NOMO-1 (cell line): ENCODE measurements at regions not wholly inside any gene's neighbourhood (a gene's known extent, or its start where the extent isn't known, plus 50 kb on each side); places are given as distances from the start of the nearest gene placed in this dataset.
"Not testable (repeated sequence)": the region's sequence is repeated elsewhere in the genome, so short reads cannot be mapped to it uniquely, and the experiment has no call there.

Experiments used
- DNase-seq, 2 experiments: peaks; one replicate each; lab custom pipeline; 2025; ENCODE audit not compliant: unreplicated experiment in 2 of 2; lab: John Stamatoyannopoulos, UW

DNA sequence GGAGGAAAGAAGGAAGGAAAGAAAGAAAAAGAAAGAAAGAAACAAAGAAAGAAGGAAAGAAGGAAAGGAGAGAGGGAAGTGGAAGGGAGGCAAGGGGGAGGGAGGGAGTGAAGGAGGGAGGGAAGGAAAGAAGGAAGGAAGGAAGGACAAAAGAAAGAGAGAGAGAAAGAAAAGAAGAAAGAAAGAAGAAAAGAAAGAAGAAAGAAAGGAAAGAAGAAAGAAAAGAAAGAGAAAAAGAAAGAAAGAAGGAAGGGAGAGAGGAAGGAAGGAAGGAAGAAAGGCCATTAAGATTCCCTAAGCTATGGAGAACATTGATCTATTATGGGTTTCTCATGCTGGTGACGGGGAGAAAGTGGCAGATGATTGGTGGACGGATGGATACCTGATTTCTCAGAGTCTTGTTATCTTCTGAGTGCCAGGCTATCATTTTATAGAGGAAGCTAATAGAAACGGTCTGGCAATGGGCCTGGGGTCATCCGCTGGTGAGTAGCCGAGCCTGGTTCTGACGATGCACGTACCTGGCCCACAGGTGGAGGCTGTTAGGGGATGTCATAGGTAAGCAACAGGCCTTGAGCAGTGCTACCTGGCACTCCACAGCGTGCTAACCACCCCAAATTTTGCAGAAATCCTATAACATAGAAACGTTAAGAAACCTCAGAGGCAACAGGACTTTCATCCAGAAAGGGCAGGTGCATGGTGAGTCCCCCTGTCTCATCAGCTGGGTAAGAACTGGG, 142.9 kb downstream of the SHOX start:
- no peak for DNase-seq

GRCh38 chrX:771536-771935, 140.9 kb downstream of the SHOX start:
- DNase-seq = no peak

GRCh38 chrX:769796-770195, 139.2 kb downstream of the SHOX start:
- no peak for DNase-seq

GRCh38 chrX:768596-768995, 138.0 kb downstream of the SHOX start:
- no peak for DNase-seq

GRCh38 chrX:758917-759316, 128.3 kb downstream of the SHOX start:
- DNase-seq = no peak

GRCh38 chrX:750812-751211, 120.2 kb downstream of the SHOX start:
- DNase-seq = no peak

DNA sequence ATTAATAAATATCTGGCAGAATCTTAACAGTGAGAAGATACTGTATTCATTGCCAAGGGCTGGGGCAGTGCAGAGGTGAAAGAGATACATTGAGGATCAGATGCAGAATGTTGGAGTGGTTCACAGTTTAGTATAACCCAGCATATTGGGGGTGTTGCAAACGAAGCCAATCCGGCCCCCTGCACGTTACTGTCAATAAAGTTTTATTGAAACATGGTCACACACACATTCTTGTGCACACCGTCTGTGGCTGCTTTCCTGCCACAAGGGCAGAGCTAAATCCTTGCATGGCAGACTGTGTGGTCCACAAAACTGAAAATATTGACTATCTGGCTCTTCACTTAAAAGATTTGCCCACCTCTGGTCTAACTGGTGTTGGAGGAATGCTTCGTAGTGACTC, 119.7 kb downstream of the SHOX start:
- no peak for DNase-seq

DNA sequence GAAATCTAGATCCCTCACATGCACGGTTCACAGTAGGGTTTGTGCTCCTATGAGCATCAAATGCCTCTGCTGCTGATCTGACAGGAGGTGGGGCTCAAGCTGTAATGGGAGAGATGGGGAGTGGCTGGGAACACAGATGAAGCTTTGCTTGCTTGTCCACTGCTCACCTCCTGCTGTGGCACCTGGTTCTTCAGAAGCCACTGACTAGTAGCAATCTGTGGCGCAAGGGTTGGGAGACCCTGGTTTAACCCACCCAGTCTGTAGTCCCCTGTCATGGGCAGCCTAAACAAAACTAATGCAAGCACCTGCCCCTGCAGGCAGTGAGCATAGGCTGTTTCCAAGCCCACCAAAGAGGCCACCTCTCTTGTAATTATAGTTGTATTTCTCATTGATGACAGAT, 116.6 kb downstream of the SHOX start:
- DNase-seq = no peak

DNA sequence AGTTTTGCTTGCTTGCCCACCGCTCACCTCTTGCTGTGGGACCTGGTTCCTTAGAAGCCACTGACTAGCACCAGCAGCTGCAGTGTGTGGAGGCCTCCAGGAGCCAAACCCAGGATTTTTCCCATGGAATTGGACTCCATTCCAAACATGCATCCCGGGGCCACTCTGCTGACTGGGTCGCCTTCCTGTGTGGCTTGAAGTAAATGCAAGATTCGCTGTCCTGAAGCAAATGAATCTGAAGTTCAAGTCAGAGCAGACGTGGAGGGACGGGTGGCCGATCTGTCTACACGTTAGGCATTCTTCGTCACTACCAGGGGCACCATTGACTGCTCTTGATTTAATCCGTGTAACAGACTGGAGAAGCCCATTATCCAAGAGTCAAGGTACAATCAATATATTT, 109.0 kb downstream of the SHOX start:
- DNase-seq = no peak

DNA sequence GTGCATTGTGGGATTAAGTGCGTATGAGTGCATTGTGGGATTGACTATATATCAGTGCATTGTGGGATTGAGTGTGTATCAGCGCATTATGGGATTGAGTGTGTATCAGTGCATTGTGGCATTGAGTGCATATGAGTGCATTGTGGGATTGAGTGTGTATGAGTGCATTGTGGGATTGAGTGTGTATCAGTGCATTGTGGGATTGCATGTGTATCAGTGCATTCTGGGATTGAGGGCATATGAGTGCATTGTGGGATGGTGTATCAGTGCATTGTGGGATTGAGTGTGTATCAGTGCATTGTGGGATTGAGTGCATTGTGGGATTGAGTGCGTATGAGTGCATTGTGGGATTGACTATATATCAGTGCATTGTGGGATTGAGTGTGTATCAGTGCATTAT, 106.4 kb downstream of the SHOX start:
- not testable (repeated sequence) for DNase-seq

- DNase-seq = no peak
Measured at GRCh38 chrX:734362-734761, 103.8 kb downstream of the SHOX start.

DNA sequence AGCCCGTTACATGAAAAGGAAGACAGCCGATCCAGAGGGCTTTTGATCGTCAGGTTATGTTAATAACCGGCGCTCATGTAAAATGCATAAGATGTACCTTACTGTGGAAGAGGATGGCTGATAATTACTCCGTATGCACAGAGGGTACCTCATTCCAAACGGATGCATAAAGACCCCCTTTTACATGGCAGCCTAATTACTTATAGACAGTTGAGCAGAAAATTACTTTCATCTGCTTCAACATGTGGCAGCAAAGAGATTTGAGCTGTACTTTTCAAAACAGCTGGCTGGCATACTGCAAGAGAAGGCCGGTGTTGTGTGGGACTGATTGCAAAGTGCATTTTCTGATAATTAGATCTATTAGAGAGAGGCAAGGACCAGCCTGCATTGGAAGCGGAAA, 103.4 kb downstream of the SHOX start:
- DNase-seq = no peak

DNA sequence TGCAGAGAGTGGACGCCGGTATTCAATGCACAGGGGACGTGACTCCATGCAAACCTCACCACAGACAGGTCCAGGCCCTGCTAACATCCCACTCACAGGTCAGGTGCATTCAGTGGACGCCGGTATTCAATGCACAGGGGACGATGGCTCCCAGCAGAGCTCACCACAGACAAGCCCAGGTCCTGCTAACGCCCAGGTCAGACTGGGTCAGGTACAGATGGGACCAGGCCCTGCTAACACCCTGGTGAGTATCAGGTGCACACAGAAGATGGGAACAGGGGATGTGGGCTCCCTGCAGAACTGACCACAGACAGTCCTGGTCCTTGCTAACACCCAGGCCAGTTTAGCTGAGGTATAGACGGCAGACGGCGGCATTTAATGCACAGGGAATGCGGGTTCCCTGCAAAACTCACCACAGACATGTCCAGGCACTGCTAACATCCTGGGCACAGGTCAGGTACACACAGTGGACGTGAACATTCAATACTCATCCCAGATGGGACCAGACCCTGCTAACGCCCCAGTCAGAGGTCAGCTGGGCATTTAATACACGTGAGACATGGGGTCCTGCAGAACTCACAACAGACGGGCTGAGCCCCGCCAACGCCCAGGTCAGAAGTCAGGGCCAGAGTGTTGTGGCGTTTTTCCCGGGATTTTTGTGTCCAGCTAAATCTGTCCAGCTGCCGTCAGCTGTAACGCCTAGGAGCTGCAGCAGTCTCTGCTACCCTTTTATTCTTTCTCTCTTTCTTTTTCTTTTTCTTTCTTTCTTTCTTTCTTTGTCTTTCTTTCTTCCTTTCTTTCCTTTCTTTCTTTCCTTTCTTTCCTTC, 99.2 kb downstream of the SHOX start:
- no peak for DNase-seq

DNA sequence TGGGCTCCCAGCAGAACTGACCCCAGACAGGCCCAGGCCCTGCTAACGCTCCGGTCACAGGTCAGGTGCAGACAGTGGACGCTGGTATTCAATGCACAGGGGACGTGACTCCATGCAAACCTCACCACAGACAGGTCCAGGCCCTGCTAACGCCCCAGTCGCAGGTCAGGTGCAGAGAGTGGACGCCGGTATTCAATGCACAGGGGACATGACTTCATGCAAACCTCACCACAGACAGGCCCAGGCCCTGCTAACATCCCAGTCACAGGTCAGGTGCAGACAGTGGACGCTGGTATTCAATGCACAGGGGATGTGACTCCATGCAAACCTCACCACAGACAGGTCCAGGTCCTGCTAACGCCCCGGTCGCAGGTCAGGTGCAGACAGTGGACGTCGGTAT, 98.5 kb downstream of the SHOX start:
- DNase-seq = not testable (repeated sequence)

DNA sequence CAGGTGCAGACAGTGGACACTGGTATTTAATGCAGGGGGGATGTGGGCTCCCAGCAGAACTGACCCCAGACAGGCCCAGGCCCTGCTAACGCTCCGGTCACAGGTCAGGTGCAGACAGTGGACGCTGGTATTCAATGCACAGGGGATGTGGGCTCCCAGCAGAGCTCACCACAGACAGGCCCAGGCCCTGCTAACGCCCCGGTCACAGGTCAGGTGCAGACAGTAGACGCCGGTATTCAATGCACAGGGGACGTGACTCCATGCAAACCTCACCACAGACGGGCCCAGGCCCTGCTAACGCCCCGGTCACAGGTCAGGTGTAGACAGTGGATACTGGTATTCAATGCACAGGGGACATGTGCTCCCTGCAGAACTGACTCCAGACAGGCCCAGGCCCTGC, 98.0 kb downstream of the SHOX start:
- not testable (repeated sequence) for DNase-seq

DNA sequence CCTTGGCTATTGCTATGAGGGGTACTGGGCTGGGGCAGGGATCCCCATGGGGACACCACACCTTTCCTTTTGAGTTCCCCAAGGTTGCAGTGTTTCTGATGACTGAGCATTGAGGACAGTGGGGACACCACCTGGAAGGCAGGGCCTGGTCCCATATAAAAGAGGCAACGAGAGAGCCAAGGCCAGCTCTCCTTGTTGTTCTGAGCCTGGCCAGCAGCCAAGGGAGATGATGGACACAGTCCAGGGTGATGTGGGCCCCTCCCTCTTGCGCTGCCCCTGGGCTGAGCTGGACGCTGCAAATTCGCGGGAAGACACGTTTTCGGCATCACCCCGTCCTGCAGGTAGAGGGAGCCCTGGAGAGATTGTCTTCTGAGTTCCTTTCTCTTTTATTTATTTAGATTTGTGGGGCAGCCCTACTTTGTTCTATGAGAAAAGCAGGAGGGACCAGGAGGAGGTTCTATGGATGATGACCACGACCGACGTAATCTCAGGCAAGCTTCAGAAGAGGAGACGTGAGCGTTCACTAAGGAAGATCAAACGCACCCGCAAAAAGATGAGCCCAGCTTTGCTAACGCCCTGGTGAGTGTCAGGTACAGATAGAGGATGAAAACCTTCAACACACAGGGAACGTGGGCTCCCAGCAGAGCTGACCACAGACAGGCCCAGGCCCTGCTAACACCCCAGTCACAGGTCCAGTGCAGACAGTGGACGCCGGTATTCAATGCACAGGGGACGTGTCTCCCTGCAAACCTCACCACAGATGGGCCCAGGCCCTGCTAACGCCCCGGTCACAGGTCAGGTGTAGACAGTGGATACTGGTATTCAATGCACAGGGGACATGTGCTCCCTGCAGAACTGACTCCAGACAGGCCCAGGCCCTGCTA, 97.4 kb downstream of the SHOX start:
- no peak for DNase-seq

DNA sequence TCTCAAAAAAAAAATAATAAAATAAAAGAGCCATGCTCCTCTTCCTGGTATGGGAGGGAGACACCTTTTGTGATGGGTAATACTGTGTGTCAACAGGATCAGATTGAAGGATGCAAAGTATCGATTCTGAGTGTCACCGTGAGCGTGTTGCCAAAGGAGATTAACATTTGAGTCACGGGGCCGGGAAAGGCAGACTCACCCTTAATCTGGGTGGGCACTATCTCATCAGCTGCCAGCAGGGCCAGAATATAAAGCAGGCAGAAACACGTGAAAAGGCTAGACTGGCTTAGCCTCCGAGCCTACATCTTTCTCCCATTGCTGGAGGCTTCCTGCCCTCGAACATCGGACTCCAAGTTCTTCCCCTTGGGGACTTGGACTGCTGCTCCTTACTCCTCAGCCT, 95.4 kb downstream of the SHOX start:
- no peak for DNase-seq

- DNase-seq = no peak
Measured at GRCh38 chrX:724256-724655, 93.7 kb downstream of the SHOX start.

DNA sequence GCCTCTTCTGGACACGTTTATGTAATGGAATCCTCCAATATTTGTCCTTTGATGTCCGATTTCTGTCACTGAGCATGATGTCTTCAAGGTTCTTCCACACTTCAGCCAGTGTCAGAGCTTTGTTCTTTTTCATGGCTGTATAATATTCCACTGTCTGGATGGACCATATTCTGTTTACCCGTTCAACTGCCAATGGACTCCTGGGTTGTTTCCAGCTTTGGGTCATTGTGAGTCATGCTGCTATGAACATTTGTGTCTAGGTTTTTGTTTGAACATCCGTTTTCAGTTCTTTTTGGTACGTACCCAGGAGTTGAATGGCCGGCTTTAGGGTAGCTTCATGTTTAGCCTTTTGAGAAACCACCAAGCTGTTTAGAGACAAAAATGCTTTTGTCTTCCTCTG, 93.2 kb downstream of the SHOX start:
- DNase-seq = no peak

DNA sequence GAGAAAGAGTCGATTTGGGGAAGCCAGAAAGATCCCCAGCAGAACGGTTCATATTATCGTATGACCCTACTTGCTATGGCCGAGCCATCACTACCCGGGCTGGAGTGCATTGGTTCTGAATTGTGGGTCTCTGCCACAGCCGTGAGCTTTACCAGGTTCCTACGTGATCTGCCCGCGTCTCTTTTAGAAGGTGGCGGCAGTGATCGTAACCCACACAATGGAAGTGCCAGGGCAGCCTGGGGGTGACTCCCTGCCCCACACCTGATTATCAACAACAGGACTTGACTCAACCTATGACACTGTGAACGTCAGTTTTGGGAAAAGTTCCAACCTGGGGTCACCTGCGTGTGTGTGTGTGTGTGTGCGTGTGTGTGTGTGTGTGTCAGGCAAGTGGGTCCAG, 90.8 kb downstream of the SHOX start:
- no peak for DNase-seq

DNA sequence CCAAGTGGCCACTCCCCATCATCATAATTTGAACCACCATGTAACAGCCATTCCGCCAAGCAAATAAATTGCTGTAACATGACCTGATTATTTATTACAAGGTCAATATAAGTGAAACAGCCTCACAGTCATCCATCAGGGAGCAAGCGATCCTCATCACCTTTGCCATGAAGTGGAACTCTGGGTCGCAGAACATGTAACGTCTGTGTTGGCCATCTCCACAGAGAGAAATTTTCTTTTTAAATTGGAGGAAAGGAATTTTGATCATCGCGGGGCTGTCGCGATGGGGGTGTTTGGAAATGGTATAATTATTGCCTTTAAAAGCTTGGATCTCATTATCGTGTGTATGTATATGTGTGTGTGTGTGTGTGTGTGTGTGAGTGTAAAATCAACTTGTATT, 90.2 kb downstream of the SHOX start:
- no peak for DNase-seq
